ENCODE measurements at regions not wholly inside any gene's neighbourhood (a gene's known extent, or its start where the extent isn't known, plus 50 kb on each side); places are given as distances from the start of the nearest gene placed in this dataset.

DNA sequence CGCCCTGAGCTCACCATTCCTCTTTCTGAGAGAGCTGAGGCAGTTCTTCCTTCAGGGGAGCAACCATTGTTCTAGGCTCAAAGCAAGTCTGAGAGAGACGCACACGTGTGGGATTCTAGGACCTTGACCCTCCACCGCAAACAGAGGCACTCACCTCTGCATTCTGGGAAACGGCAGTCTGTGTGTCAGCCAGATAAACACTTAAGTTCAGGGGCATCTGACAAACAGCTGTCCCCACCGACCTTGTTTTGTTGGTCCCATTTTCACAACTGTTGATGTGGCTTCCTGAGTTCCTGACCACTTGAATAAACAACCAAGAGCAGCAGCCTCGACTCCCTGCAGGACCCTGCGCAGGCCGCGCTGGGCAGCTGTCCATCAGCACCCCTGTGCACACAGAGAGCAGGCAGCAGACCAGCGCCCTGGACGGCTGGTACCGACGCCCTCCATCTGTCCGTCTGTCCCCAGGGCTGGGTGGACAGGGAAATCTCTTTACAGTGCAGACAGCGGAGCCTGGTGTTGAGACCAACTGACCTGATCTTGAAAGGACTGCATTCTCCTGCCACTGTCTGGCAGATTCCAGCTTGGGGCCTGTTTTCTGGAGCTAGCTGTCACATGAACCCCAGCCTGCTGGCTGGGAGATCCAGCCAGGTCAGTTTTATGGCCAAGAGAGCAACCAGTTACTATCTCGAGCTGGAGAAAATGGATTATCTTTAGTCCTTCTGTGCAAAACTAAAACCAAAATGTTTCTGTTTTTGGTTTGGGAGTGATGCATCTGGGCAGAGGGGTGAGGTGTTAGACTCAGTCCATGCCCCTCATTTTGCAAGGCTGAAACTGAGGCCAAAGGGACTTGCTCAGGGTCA lies 64.2 kb downstream of the FAM43A start (continued):
- TF ChIP-seq ATF4 (CRISPR knock-in tag; IDR thresholded peaks at IDR 0.05) (peak in 1 of 2 experiments; percentile 70; a peak in 1 of 4 replicates), MAFG (CRISPR knock-in tag; IDR thresholded peaks at IDR 0.05) (no peak), ZNF850 (CRISPR knock-in tag; conservative IDR thresholded peaks at IDR 0.05) (no peak), ISX (CRISPR knock-in tag; conservative IDR thresholded peaks at IDR 0.05) (no peak), ZBTB3 (CRISPR knock-in tag; IDR thresholded peaks at IDR 0.05; ENCODE audit: borderline replicate concordance, low read depth) (no peak), AGO2 (optimal IDR thresholded peaks at IDR 0.05; ENCODE audit: low read depth, low read length) (no peak), HOMEZ (CRISPR knock-in tag; IDR thresholded peaks at IDR 0.05; ENCODE audit: low read depth) (peak; percentile 64; the same call in 1 of the 2 replicates), STAG1 (CRISPR knock-in tag; IDR thresholded peaks at IDR 0.05) (peak; percentile 20; the same call in 1 of the 2 replicates), TFAP4 (IDR thresholded peaks at IDR 0.05; ENCODE audit: borderline replicate concordance, low read depth) (peak; percentile 97), ZNF746 (CRISPR knock-in tag; IDR thresholded peaks at IDR 0.05) (0 out of 2 replicates have a peak, but pooled peaks have one; percentile 63), ZNF7 (CRISPR knock-in tag; IDR thresholded peaks at IDR 0.05) (no peak), ZNF33A (CRISPR knock-in tag; IDR thresholded peaks at IDR 0.05; ENCODE audit: borderline replicate concordance) (no peak), GPN1 (CRISPR knock-in tag; IDR thresholded peaks at IDR 0.05; ENCODE audit: borderline replicate concordance) (no peak), MAF1 (CRISPR knock-in tag; IDR thresholded peaks at IDR 0.05; ENCODE audit: borderline replicate concordance) (no peak), HES4 (CRISPR knock-in tag; IDR thresholded peaks at IDR 0.05; ENCODE audit: borderline replicate concordance) (no peak), ZNF383 (CRISPR knock-in tag; IDR thresholded peaks at IDR 0.05; ENCODE audit: borderline replicate concordance) (no peak), IRF2 (CRISPR knock-in tag; IDR thresholded peaks at IDR 0.05) (peak; percentile 79), RNF2 (conservative IDR thresholded peaks at IDR 0.05; ENCODE audit: low read depth) (no peak), GTF3A (CRISPR knock-in tag; conservative IDR thresholded peaks at IDR 0.05) (no peak), BCL6 (CRISPR knock-in tag; IDR thresholded peaks at IDR 0.05) (peak; percentile 97), U2AF1 (optimal IDR thresholded peaks at IDR 0.05; ENCODE audit: low read depth, low read length) (no peak), ZBTB42 (CRISPR knock-in tag; IDR thresholded peaks at IDR 0.05) (0 out of 2 replicates have a peak, but pooled peaks have one; percentile 74), ZNF496 (CRISPR knock-in tag; IDR thresholded peaks at IDR 0.05; ENCODE audit: insufficient replicate concordance) (no peak)
- TF ChIP-seq, protein P1, sequence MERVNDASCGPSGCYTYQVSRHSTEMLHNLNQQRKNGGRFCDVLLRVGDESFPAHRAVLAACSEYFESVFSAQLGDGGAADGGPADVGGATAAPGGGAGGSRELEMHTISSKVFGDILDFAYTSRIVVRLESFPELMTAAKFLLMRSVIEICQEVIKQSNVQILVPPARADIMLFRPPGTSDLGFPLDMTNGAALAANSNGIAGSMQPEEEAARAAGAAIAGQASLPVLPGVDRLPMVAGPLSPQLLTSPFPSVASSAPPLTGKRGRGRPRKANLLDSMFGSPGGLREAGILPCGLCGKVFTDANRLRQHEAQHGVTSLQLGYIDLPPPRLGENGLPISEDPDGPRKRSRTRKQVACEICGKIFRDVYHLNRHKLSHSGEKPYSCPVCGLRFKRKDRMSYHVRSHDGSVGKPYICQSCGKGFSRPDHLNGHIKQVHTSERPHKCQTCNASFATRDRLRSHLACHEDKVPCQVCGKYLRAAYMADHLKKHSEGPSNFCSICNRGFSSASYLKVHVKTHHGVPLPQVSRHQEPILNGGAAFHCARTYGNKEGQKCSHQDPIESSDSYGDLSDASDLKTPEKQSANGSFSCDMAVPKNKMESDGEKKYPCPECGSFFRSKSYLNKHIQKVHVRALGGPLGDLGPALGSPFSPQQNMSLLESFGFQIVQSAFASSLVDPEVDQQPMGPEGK (CRISPR knock-in tag; IDR thresholded peaks at IDR 0.05) = peak; percentile 51; the same call in 1 of the 2 replicates
